Smooth muscle cell (in vitro differentiated cells): ENCODE measurements at regions not wholly inside any gene's neighbourhood (a gene's known extent, or its start where the extent isn't known, plus 50 kb on each side); places are given as distances from the start of the nearest gene placed in this dataset.

Experiments
- DNase-seq: peaks from one replicate; lab custom pipeline; 2025; ENCODE audit not compliant: unreplicated experiment; lab: John Stamatoyannopoulos, UW
- H2AFZ ChIP-seq: fragments of 200-600 bp; sonication (generic); 2 replicates; pipeline ENCODE4 v1.6.0; 2016; ENCODE audit warnings: antibody characterized with exemption, low read depth, mild to moderate bottlenecking
- H3F3A ChIP-seq: fragments of 200-600 bp; sonication (generic); 2 replicates; pipeline ENCODE4 v1.6.0; 2017; ENCODE audit warnings: antibody characterized with exemption, low read depth
- H3K27ac ChIP-seq: fragments of 200-600 bp; sonication (generic); 2 replicates; pipeline ENCODE4 v1.5.1; 2016; ENCODE audit warnings: low read depth, mild to moderate bottlenecking
- H3K27me3 ChIP-seq: fragments of 200-600 bp; sonication (generic); 2 replicates; pipeline ENCODE4 v1.6.1; 2016; ENCODE audit warnings: low read depth, mild to moderate bottlenecking
- H3K36me3 ChIP-seq: fragments of 200-600 bp; sonication (generic); 2 replicates; pipeline ENCODE4 v1.5.1; 2016; ENCODE audit warnings: low read depth
- H3K4me1 ChIP-seq: fragments of 200-600 bp; sonication (generic); 2 replicates; pipeline ENCODE4 v1.5.1; 2016; ENCODE audit warnings: low read depth
- H3K4me2 ChIP-seq: fragments of 200-600 bp; sonication (generic); 2 replicates; pipeline ENCODE4 v1.6.0; 2016; ENCODE audit warnings: mild to moderate bottlenecking
- H3K4me3 ChIP-seq: fragments of 200-600 bp; sonication (generic); 2 replicates; pipeline ENCODE4 v1.5.1; 2016; ENCODE audit warnings: mild to moderate bottlenecking
- H3K79me2 ChIP-seq: fragments of 200-600 bp; sonication (generic); 2 replicates; pipeline ENCODE4 v1.6.0; 2016; ENCODE audit warnings: low read depth, mild to moderate bottlenecking
- H3K9ac ChIP-seq: fragments of 200-600 bp; sonication (generic); 2 replicates; pipeline ENCODE4 v1.6.0; 2016; ENCODE audit warnings: low read depth
- H3K9me3 ChIP-seq: fragments of 200-600 bp; sonication (generic); replicated peaks from 2 replicates; pipeline ENCODE4 v1.5.1; 2016; ENCODE audit warnings: low read depth
- H4K20me1 ChIP-seq: fragments of 200-600 bp; sonication (generic); 2 replicates; pipeline ENCODE4 v1.6.0; 2016; ENCODE audit warnings: low read depth
- WGBS: methylation state at CpG from one replicate; pipeline ENCODE4 v1.1.7; 2016; ENCODE audit warnings: low lambda C conversion rate; 5-methylcytosine and 5-hydroxymethylcytosine counted together
- TF ChIP-seq, protein P1 (sequence below): fragments of 200-600 bp; sonication (generic); IDR thresholded peaks from 2 replicates; pipeline ENCODE4 v1.5.1; 2017; ENCODE audit warnings: borderline replicate concordance, mild to moderate bottlenecking, antibody characterized with exemption; ENCODE audit not compliant: insufficient read depth, poor library complexity, severe bottlenecking

DNA sequence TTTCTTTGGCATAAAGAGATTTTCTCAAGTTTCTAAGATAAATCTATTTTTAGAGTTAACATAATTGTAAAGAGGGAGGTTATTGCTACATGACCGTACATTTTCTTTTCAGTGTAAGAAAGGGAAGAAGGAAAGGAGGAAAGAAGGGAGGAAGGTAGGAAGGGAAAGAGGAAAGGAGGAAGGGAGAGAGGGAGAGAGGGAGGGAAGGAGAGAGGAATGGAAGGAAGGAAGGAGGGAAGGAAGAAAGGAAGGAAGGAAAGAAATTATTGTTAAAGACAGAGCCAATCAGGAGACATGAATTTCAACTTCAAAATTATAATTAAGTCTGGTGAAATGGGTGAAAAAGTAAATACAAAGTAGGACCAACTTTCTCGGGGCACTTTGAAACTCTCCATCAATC is 197.6 kb downstream of the SNCA start:
- Histone ChIP-seq H4K20me1 (no peaks in the 10 kb centered on the region), H3K79me2 (no peaks in the 10 kb centered on the region), H3F3A (no peaks in the 10 kb centered on the region), H3K27me3 (no peaks in the 10 kb centered on the region), H3K27ac (no peak overlapping the region), H3K9ac (no peak overlapping the region), H3K4me1 (peaks cover 6% of the 10 kb centered on the region), H3K36me3 (no peaks in the 10 kb centered on the region), H3K4me3 (no peak overlapping the region), H3K4me2 (no peak overlapping the region), H2AFZ (no peak overlapping the region), H3K9me3 (no peaks in the 10 kb centered on the region)
- DNase-seq = no peak
- 95% methylated on average over 2 of the region's 2 CpGs for WGBS
- TF ChIP-seq, protein P1, sequence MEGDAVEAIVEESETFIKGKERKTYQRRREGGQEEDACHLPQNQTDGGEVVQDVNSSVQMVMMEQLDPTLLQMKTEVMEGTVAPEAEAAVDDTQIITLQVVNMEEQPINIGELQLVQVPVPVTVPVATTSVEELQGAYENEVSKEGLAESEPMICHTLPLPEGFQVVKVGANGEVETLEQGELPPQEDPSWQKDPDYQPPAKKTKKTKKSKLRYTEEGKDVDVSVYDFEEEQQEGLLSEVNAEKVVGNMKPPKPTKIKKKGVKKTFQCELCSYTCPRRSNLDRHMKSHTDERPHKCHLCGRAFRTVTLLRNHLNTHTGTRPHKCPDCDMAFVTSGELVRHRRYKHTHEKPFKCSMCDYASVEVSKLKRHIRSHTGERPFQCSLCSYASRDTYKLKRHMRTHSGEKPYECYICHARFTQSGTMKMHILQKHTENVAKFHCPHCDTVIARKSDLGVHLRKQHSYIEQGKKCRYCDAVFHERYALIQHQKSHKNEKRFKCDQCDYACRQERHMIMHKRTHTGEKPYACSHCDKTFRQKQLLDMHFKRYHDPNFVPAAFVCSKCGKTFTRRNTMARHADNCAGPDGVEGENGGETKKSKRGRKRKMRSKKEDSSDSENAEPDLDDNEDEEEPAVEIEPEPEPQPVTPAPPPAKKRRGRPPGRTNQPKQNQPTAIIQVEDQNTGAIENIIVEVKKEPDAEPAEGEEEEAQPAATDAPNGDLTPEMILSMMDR = no peak

DNA sequence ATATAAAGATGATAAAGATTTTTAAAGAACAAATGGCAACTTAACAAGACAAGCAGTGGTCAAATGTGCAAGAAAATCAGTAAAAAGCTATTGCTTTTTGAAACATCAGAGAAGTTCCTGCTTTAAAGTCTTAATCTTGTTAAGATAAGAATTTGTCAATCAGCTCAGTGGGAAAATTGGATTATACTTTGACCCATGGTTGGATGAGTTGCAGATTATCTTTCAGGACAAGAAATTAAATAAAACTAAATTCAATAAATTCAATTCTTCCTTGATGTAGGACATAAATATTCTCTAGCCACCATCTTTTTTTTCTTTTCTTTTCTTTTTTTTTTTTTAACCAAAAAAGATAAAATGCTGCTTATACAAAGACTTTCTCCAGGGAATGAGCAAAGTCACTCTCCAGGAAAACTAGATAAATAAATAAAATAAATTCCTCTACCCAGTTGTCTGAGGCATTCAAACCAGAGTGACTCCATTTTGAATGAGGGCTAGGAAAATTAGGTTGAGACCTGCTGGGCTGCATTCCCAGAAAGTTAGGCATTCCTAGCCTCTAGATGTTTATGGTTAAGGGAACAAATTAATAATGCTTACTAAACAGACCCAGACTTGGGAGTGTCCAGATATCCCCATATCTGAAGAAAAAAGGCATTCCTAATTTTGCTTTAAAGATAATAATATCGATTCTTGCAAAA is 211.2 kb downstream of the SNCA start:
- TF ChIP-seq, protein P1 = no peak
- 97% methylated on average over 1 of the region's 1 CpG for WGBS
- Histone ChIP-seq H3K4me3 (no peak overlapping the region), H3K27ac (no peak overlapping the region), H3K4me2 (no peak overlapping the region), H3K27me3 (no peaks in the 10 kb centered on the region), H3K79me2 (no peaks in the 10 kb centered on the region), H3K36me3 (no peaks in the 10 kb centered on the region), H2AFZ (no peak overlapping the region), H3K9me3 (no peaks in the 10 kb centered on the region), H3K9ac (no peak overlapping the region), H3F3A (no peaks in the 10 kb centered on the region), H4K20me1 (no peaks in the 10 kb centered on the region), H3K4me1 (no peaks in the 10 kb centered on the region)
- DNase-seq = no peak

DNA sequence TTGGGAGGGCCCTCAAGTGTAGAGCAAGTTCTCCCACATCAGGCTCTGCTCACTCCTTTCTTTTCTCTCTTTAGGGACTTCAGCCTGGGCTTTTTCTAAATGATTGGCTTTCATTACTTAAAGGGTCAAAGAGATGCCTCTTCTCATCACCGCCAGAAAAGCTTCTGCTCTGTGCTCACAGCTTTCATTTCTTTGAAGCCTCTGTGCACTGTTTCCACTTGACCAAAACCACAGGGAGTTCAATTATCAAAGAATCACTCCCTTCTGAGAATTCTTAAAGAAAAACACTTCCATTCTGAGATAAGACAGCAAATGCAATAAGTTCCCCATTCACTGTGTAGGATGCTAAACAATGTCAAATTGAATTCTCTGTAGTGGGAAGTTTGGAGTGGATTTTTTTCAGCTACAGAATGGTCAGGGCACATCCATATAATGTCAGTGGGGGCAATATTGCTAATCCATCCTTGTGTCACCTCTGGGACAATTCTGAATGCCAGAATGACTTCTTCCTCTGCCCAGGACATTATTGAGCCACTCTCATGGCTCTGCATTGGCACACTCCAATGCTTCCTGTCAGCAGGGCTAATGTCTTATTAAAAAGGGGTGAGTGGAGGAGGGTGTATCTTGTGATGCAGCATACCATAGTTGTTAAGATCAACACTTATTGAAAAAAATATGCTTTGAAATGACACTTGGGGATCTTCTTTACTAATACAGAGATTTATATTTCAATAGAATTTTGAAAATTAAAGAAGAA is 217.6 kb downstream of the SNCA start:
- no peaks in the 10 kb centered on the region for H3K4me1 ChIP-seq
- no peaks in the 10 kb centered on the region for H3F3A ChIP-seq
- H3K79me2 ChIP-seq = no peaks in the 10 kb centered on the region
- H4K20me1 ChIP-seq = no peaks in the 10 kb centered on the region
- no peaks in the 10 kb centered on the region for H3K27me3 ChIP-seq
- no peak overlapping the region for H3K9ac ChIP-seq
- H3K4me2 ChIP-seq = no peak overlapping the region
- no peak overlapping the region for H3K4me3 ChIP-seq
- no peaks in the 10 kb centered on the region for H3K9me3 ChIP-seq
- no peak overlapping the region for H3K27ac ChIP-seq
- TF ChIP-seq, protein P1 = no peak
- H3K36me3 ChIP-seq = no peaks in the 10 kb centered on the region
- H2AFZ ChIP-seq = no peak overlapping the region
- WGBS = 60% methylated on average over 1 of the region's 1 CpG
- no peak for DNase-seq
